ENCODE measurements at regions not wholly inside any gene's neighbourhood (a gene's known extent, or its start where the extent isn't known, plus 50 kb on each side); places are given as distances from the start of the nearest gene placed in this dataset.

- TF ChIP-seq, protein P1, sequence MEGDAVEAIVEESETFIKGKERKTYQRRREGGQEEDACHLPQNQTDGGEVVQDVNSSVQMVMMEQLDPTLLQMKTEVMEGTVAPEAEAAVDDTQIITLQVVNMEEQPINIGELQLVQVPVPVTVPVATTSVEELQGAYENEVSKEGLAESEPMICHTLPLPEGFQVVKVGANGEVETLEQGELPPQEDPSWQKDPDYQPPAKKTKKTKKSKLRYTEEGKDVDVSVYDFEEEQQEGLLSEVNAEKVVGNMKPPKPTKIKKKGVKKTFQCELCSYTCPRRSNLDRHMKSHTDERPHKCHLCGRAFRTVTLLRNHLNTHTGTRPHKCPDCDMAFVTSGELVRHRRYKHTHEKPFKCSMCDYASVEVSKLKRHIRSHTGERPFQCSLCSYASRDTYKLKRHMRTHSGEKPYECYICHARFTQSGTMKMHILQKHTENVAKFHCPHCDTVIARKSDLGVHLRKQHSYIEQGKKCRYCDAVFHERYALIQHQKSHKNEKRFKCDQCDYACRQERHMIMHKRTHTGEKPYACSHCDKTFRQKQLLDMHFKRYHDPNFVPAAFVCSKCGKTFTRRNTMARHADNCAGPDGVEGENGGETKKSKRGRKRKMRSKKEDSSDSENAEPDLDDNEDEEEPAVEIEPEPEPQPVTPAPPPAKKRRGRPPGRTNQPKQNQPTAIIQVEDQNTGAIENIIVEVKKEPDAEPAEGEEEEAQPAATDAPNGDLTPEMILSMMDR (IDR thresholded peaks at IDR 0.05), result no peak
- TF ChIP-seq POLR2AphosphoS5 (IDR thresholded peaks at IDR 0.05) (no peak), POLR2A (IDR thresholded peaks at IDR 0.05; ENCODE audit: low read depth) (no peak)
Observed at GRCh38 chr13:74434782-74435181, 300.6 kb upstream of the KLF12 start.
